ENCODE measurements at regions not wholly inside any gene's neighbourhood (a gene's known extent, or its start where the extent isn't known, plus 50 kb on each side); places are given as distances from the start of the nearest gene placed in this dataset.

- Histone ChIP-seq H3K9me2 (replicated peaks; ENCODE audit: low read depth, low read length) (no peaks in the 10 kb centered on the region), H3K27me3 (ENCODE audit: insufficient read depth, low read length, poor library complexity, severe bottlenecking) (no peaks in the 10 kb centered on the region), H3K4me3 (ENCODE audit: low read length, poor library complexity, severe bottlenecking) (no peak overlapping the region), H3K79me2 (ENCODE audit: insufficient read depth, low read length) (no peaks in the 10 kb centered on the region), H3K4me2 (ENCODE audit: low read depth, low read length, poor library complexity, severe bottlenecking) (no peak overlapping the region), H4K20me1 (ENCODE audit: insufficient read depth, low read length, poor library complexity, severe bottlenecking) (no peaks in the 10 kb centered on the region), H3K9ac (ENCODE audit: low read depth, low read length, poor library complexity, severe bottlenecking) (no peak overlapping the region), H2AFZ (ENCODE audit: low read length) (no peak overlapping the region), H3K9me3 (ENCODE audit: insufficient read depth, low read depth, low read length) (no peaks in the 10 kb centered on the region), H3F3A (ENCODE audit: low read depth) (no peaks in the 10 kb centered on the region), H3K4me1 (ENCODE audit: insufficient read depth, low read length, poor library complexity, severe bottlenecking) (no peaks in the 10 kb centered on the region), H3K36me3 (ENCODE audit: insufficient read depth, low read length) (no peaks in the 10 kb centered on the region)
- TF ChIP-seq, protein P1, sequence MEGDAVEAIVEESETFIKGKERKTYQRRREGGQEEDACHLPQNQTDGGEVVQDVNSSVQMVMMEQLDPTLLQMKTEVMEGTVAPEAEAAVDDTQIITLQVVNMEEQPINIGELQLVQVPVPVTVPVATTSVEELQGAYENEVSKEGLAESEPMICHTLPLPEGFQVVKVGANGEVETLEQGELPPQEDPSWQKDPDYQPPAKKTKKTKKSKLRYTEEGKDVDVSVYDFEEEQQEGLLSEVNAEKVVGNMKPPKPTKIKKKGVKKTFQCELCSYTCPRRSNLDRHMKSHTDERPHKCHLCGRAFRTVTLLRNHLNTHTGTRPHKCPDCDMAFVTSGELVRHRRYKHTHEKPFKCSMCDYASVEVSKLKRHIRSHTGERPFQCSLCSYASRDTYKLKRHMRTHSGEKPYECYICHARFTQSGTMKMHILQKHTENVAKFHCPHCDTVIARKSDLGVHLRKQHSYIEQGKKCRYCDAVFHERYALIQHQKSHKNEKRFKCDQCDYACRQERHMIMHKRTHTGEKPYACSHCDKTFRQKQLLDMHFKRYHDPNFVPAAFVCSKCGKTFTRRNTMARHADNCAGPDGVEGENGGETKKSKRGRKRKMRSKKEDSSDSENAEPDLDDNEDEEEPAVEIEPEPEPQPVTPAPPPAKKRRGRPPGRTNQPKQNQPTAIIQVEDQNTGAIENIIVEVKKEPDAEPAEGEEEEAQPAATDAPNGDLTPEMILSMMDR (conservative IDR thresholded peaks at IDR 0.05; ENCODE audit: low read length), result no peak
- TF ChIP-seq EZH2phosphoT487 (IDR thresholded peaks at IDR 0.05; ENCODE audit: borderline replicate concordance), result no peak
Measured at GRCh38 chr6:98516866-98517265, 317.5 kb upstream of the POU3F2 start.

- Histone ChIP-seq H3K27me3 (ENCODE audit: insufficient read depth, low read length, poor library complexity, severe bottlenecking) (no peaks in the 10 kb centered on the region), H3K9me2 (replicated peaks; ENCODE audit: low read depth, low read length) (no peaks in the 10 kb centered on the region), H3K4me1 (ENCODE audit: insufficient read depth, low read length, poor library complexity, severe bottlenecking) (no peaks in the 10 kb centered on the region), H3K9ac (ENCODE audit: low read depth, low read length, poor library complexity, severe bottlenecking) (no peak overlapping the region), H2AFZ (ENCODE audit: low read length) (no peak overlapping the region), H3K79me2 (ENCODE audit: insufficient read depth, low read length) (no peaks in the 10 kb centered on the region), H3K9me3 (ENCODE audit: insufficient read depth, low read depth, low read length) (no peaks in the 10 kb centered on the region), H3F3A (ENCODE audit: low read depth) (no peaks in the 10 kb centered on the region), H3K36me3 (ENCODE audit: insufficient read depth, low read length) (no peaks in the 10 kb centered on the region), H4K20me1 (ENCODE audit: insufficient read depth, low read length, poor library complexity, severe bottlenecking) (no peaks in the 10 kb centered on the region), H3K4me2 (ENCODE audit: low read depth, low read length, poor library complexity, severe bottlenecking) (no peak overlapping the region), H3K4me3 (ENCODE audit: low read length, poor library complexity, severe bottlenecking) (no peak overlapping the region)
- TF ChIP-seq, protein P1 (conservative IDR thresholded peaks at IDR 0.05; ENCODE audit: low read length), result no peak
- no peak for TF ChIP-seq EZH2phosphoT487 (IDR thresholded peaks at IDR 0.05; ENCODE audit: borderline replicate concordance)
Measured at GRCh38 chr6:98525860-98526259, 308.5 kb upstream of the POU3F2 start.

DNA sequence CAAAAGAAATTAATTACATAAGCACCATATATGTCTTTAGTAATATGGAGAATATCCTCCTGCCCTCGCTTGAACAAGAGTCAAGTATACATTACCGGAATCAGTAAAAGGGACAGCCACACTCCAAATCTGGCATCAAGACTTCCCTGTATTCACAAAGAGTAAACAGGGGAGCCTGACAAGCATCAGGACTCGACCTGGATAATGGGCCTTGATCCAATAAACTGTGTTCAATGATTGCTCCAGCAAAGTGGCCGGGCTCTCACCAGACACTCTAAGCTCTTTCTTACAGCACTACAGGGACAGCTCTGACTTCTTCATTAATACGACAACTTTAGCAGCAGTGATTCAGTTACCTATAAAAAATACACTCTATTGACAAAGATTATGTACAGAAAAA is 307.9 kb upstream of the POU3F2 start:
- no peak overlapping the region for H3K4me2 ChIP-seq (ENCODE audit: low read depth, low read length, poor library complexity, severe bottlenecking)
- H3K79me2 ChIP-seq (ENCODE audit: insufficient read depth, low read length), result no peaks in the 10 kb centered on the region
- no peaks in the 10 kb centered on the region for H3K4me1 ChIP-seq (ENCODE audit: insufficient read depth, low read length, poor library complexity, severe bottlenecking)

More for the DNA sequence above, 307.9 kb upstream of the POU3F2 start:
- H3K9me3 ChIP-seq (ENCODE audit: insufficient read depth, low read depth, low read length), result no peaks in the 10 kb centered on the region
- no peaks in the 10 kb centered on the region for H3K9me2 ChIP-seq (replicated peaks; ENCODE audit: low read depth, low read length)
- no peak overlapping the region for H3K9ac ChIP-seq (ENCODE audit: low read depth, low read length, poor library complexity, severe bottlenecking)
- H4K20me1 ChIP-seq (ENCODE audit: insufficient read depth, low read length, poor library complexity, severe bottlenecking), result no peaks in the 10 kb centered on the region
- no peak overlapping the region for H2AFZ ChIP-seq (ENCODE audit: low read length)
- H3F3A ChIP-seq (ENCODE audit: low read depth), result no peaks in the 10 kb centered on the region
- H3K4me3 ChIP-seq (ENCODE audit: low read length, poor library complexity, severe bottlenecking), result no peak overlapping the region
- H3K36me3 ChIP-seq (ENCODE audit: insufficient read depth, low read length), result no peaks in the 10 kb centered on the region
- H3K27me3 ChIP-seq (ENCODE audit: insufficient read depth, low read length, poor library complexity, severe bottlenecking), result no peaks in the 10 kb centered on the region
- TF ChIP-seq EZH2phosphoT487 (IDR thresholded peaks at IDR 0.05; ENCODE audit: borderline replicate concordance), result no peak
- TF ChIP-seq, protein P1 (conservative IDR thresholded peaks at IDR 0.05; ENCODE audit: low read length), result no peak
